ENCODE measurements at regions not wholly inside any gene's neighbourhood (a gene's known extent, or its start where the extent isn't known, plus 50 kb on each side); places are given as distances from the start of the nearest gene placed in this dataset.

GRCh38 chr17:73929860-73930430 is 273.5 kb upstream of the RPL38 start:
- DNase-seq (ENCODE audit: low spot score in 2 of 2) = no peak
- H3K4me3 ChIP-seq = no peak overlapping the region
- H3K9me3 ChIP-seq = peaks cover 0 to 2% of the 10 kb centered on the region in 2 donors
- no peaks in the 10 kb centered on the region for H3K27me3 ChIP-seq
- intact Hi-C loops (cut with DNase I) = no loop called here
- TF ChIP-seq CTCF (IDR thresholded peaks at IDR 0.05) = no peak
- H3K4me1 ChIP-seq = no peaks in the 10 kb centered on the region
- H3K36me3 ChIP-seq = no peaks in the 10 kb centered on the region
- H3K27ac ChIP-seq = no peak overlapping the region

- no peak for DNase-seq (ENCODE audit: low spot score in 2 of 2)
- intact Hi-C loops (cut with DNase I) = no loop called here
- Histone ChIP-seq H3K36me3 (no peaks in the 10 kb centered on the region), H3K9me3 (peaks cover 0 to 2% of the 10 kb centered on the region in 2 donors), H3K4me1 (no peaks in the 10 kb centered on the region), H3K4me3 (no peak overlapping the region), H3K27ac (no peak overlapping the region), H3K27me3 (no peaks in the 10 kb centered on the region)
- no peak for TF ChIP-seq CTCF (IDR thresholded peaks at IDR 0.05)
Observed at GRCh38 chr17:73932216-73932749, 271.2 kb upstream of the RPL38 start.

GRCh38 chr17:73933164-73933766 is 270.2 kb upstream of the RPL38 start:
- no peaks in the 10 kb centered on the region for H3K27me3 ChIP-seq
- no peak overlapping the region for H3K4me3 ChIP-seq
- H3K4me1 ChIP-seq = no peaks in the 10 kb centered on the region
- no peak overlapping the region for H3K27ac ChIP-seq
- H3K36me3 ChIP-seq = no peaks in the 10 kb centered on the region
- TF ChIP-seq CTCF (IDR thresholded peaks at IDR 0.05) = no peak
- no peak for DNase-seq (ENCODE audit: low spot score in 2 of 2)
- H3K9me3 ChIP-seq = no peaks in the 10 kb centered on the region
- intact Hi-C loops (cut with DNase I) = no loop called here

GRCh38 chr17:73933871-73934270 is 269.6 kb upstream of the RPL38 start:
- no peak overlapping the region for H3K27ac ChIP-seq
- intact Hi-C loops (cut with DNase I) = no loop called here
- TF ChIP-seq CTCF (IDR thresholded peaks at IDR 0.05) = no peak
- H3K4me3 ChIP-seq = no peak overlapping the region
- DNase-seq (ENCODE audit: low spot score in 2 of 2) = no peak
- no peaks in the 10 kb centered on the region for H3K4me1 ChIP-seq
- no peaks in the 10 kb centered on the region for H3K27me3 ChIP-seq
- H3K36me3 ChIP-seq = no peaks in the 10 kb centered on the region
- H3K9me3 ChIP-seq = no peaks in the 10 kb centered on the region

- TF ChIP-seq CTCF (IDR thresholded peaks at IDR 0.05) = no peak
- Histone ChIP-seq H3K27ac (no peak overlapping the region), H3K9me3 (no peaks in the 10 kb centered on the region), H3K4me3 (no peak overlapping the region), H3K4me1 (no peaks in the 10 kb centered on the region), H3K27me3 (no peaks in the 10 kb centered on the region), H3K36me3 (no peaks in the 10 kb centered on the region)
- intact Hi-C loops (cut with DNase I) = no loop called here
- no peak for DNase-seq (ENCODE audit: low spot score in 2 of 2)
Observed at GRCh38 chr17:73934696-73935095, 268.8 kb upstream of the RPL38 start.
